H1 (cell line): ENCODE measurements at regions not wholly inside any gene's neighbourhood (a gene's known extent, or its start where the extent isn't known, plus 50 kb on each side); places are given as distances from the start of the nearest gene placed in this dataset.

ENCODE experiments used
- BACH1 ChIP-seq: IDR thresholded peaks from 2 replicates; pipeline ENCODE4 v1.6.1; 2012; ENCODE audit warnings: low read length, improper control_type of control experiment
- CEBPB ChIP-seq: IDR thresholded peaks from 2 replicates; pipeline ENCODE4 v1.6.1; 2012; ENCODE audit warnings: low read depth, low read length
- EP300 ChIP-seq, 2 experiments: IDR thresholded peaks; 1 replicate in 1 of 2; 2 replicates in 1 of 2; pipeline ENCODE4 v1.6.1; 2011 to 2012; ENCODE audit warnings: low read depth in 2 of 2, low read length in 2 of 2, mild to moderate bottlenecking in 2 of 2, borderline replicate concordance in 1 of 2, inconsistent platforms in 1 of 2, moderate library complexity in 1 of 2
- KDM5A ChIP-seq: fragments of 200-600 bp; IDR thresholded peaks from 2 replicates; pipeline ENCODE4 v1.7.1; 2012; ENCODE audit warnings: mild to moderate bottlenecking, low read length, inconsistent platforms, mixed read lengths
- MAFK ChIP-seq: IDR thresholded peaks from 2 replicates; pipeline ENCODE4 v1.6.1; 2012; ENCODE audit warnings: low read depth, mild to moderate bottlenecking, improper control_type of control experiment, low read length
- POU5F1 ChIP-seq: IDR thresholded peaks from 2 replicates; pipeline ENCODE4 v1.6.1; 2011; ENCODE audit warnings: low read depth, mild to moderate bottlenecking, low read length, moderate library complexity
- RBBP5 ChIP-seq: IDR thresholded peaks from 2 replicates; pipeline ENCODE4 v1.7.1; 2012; ENCODE audit warnings: low read depth, mild to moderate bottlenecking, inconsistent platforms, low read length, moderate library complexity, borderline replicate concordance
- SAP30 ChIP-seq: fragments of 300-600 bp; sonication (generic); IDR thresholded peaks from 2 replicates; pipeline ENCODE4 v1.7.1; 2012; ENCODE audit warnings: low read length, moderate library complexity, mild to moderate bottlenecking, inconsistent platforms; ENCODE audit not compliant: insufficient read depth, insufficient replicate concordance
- TBP ChIP-seq: IDR thresholded peaks from 2 replicates; pipeline ENCODE4 v1.6.1; 2011; ENCODE audit warnings: low read depth, low read length, improper control_type of control experiment
- TEAD4 ChIP-seq: IDR thresholded peaks from 2 replicates; pipeline ENCODE4 v1.6.1; 2012; ENCODE audit warnings: low read depth, low read length, inconsistent platforms, mixed read lengths
- TF ChIP-seq, protein P1 (sequence below): fragments of 300-600 bp; sonication (generic); IDR thresholded peaks from 2 replicates; pipeline ENCODE4 v1.7.1; 2012; ENCODE audit warnings: low read length, moderate library complexity, mild to moderate bottlenecking, inconsistent platforms; ENCODE audit not compliant: insufficient replicate concordance

DNA sequence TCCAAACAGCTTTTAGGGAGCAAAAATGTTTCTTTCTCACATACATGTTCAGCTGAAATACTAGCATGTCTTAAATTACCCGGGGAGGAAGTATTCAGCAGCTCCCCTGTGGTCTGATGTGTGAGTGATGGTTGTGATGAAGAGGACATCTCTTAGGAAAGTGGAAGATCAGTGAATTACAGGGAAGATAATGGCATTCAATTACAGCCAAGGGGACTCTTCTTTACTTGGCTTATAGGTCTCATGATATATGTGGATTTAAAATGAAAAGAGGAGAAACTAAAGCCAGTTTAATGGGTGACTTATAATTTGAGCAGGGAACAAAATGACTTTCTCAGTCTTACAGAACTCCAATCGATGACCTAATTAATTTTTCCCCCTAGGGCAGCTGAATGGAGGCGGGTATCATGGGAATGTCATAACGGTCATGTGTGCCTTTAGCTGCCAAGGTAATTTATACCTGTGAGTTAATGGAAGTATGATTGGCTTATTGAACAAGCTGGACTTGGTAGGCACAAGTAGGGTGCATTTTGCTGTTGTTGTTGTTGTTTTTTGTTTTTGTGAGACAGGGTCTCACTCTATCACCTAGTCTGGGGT is 198.8 kb downstream of the HIPK3 start (continued):
- TF ChIP-seq, protein P1, sequence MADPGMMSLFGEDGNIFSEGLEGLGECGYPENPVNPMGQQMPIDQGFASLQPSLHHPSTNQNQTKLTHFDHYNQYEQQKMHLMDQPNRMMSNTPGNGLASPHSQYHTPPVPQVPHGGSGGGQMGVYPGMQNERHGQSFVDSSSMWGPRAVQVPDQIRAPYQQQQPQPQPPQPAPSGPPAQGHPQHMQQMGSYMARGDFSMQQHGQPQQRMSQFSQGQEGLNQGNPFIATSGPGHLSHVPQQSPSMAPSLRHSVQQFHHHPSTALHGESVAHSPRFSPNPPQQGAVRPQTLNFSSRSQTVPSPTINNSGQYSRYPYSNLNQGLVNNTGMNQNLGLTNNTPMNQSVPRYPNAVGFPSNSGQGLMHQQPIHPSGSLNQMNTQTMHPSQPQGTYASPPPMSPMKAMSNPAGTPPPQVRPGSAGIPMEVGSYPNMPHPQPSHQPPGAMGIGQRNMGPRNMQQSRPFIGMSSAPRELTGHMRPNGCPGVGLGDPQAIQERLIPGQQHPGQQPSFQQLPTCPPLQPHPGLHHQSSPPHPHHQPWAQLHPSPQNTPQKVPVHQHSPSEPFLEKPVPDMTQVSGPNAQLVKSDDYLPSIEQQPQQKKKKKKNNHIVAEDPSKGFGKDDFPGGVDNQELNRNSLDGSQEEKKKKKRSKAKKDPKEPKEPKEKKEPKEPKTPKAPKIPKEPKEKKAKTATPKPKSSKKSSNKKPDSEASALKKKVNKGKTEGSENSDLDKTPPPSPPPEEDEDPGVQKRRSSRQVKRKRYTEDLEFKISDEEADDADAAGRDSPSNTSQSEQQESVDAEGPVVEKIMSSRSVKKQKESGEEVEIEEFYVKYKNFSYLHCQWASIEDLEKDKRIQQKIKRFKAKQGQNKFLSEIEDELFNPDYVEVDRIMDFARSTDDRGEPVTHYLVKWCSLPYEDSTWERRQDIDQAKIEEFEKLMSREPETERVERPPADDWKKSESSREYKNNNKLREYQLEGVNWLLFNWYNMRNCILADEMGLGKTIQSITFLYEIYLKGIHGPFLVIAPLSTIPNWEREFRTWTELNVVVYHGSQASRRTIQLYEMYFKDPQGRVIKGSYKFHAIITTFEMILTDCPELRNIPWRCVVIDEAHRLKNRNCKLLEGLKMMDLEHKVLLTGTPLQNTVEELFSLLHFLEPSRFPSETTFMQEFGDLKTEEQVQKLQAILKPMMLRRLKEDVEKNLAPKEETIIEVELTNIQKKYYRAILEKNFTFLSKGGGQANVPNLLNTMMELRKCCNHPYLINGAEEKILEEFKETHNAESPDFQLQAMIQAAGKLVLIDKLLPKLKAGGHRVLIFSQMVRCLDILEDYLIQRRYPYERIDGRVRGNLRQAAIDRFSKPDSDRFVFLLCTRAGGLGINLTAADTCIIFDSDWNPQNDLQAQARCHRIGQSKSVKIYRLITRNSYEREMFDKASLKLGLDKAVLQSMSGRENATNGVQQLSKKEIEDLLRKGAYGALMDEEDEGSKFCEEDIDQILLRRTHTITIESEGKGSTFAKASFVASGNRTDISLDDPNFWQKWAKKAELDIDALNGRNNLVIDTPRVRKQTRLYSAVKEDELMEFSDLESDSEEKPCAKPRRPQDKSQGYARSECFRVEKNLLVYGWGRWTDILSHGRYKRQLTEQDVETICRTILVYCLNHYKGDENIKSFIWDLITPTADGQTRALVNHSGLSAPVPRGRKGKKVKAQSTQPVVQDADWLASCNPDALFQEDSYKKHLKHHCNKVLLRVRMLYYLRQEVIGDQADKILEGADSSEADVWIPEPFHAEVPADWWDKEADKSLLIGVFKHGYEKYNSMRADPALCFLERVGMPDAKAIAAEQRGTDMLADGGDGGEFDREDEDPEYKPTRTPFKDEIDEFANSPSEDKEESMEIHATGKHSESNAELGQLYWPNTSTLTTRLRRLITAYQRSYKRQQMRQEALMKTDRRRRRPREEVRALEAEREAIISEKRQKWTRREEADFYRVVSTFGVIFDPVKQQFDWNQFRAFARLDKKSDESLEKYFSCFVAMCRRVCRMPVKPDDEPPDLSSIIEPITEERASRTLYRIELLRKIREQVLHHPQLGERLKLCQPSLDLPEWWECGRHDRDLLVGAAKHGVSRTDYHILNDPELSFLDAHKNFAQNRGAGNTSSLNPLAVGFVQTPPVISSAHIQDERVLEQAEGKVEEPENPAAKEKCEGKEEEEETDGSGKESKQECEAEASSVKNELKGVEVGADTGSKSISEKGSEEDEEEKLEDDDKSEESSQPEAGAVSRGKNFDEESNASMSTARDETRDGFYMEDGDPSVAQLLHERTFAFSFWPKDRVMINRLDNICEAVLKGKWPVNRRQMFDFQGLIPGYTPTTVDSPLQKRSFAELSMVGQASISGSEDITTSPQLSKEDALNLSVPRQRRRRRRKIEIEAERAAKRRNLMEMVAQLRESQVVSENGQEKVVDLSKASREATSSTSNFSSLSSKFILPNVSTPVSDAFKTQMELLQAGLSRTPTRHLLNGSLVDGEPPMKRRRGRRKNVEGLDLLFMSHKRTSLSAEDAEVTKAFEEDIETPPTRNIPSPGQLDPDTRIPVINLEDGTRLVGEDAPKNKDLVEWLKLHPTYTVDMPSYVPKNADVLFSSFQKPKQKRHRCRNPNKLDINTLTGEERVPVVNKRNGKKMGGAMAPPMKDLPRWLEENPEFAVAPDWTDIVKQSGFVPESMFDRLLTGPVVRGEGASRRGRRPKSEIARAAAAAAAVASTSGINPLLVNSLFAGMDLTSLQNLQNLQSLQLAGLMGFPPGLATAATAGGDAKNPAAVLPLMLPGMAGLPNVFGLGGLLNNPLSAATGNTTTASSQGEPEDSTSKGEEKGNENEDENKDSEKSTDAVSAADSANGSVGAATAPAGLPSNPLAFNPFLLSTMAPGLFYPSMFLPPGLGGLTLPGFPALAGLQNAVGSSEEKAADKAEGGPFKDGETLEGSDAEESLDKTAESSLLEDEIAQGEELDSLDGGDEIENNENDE: no peak
- TF ChIP-seq RBBP5 (no peak), KDM5A (no peak), TEAD4 (no peak), BACH1 (no peak), EP300 (IDR thresholded peaks at IDR 0.05; ENCODE audit: borderline replicate concordance in 1 of 2, low read depth in 2 of 2, low read length in 2 of 2) (no peak), TBP (no peak), CEBPB (no peak), MAFK (no peak), SAP30 (no peak), POU5F1 (no peak)
